CD14-positive monocyte (primary cell): ENCODE measurements at regions not wholly inside any gene's neighbourhood (a gene's known extent, or its start where the extent isn't known, plus 50 kb on each side); places are given as distances from the start of the nearest gene placed in this dataset.

ENCODE experiments used
- DNase-seq, 3 donors: peaks; one replicate each; pipeline ENCODE4 v3.0.0-alpha.2; 2011 to 2022
- H2AFZ ChIP-seq: 2 replicates; pipeline ENCODE4 v1.6.0; 2012; ENCODE audit warnings: mild to moderate bottlenecking, low read depth, low read length, inconsistent platforms; ENCODE audit not compliant: insufficient read depth, poor library complexity, severe bottlenecking
- H3K27ac ChIP-seq, 2 donors: 1 replicate in 1 of 2; 2 replicates in 1 of 2; pipeline ENCODE4 v1.5.1; 2012 to 2013; ENCODE audit warnings: low read length in 2 of 2, control low read depth in 1 of 2, inconsistent platforms in 1 of 2, low read depth in 1 of 2, mild to moderate bottlenecking in 1 of 2
- H3K27me3 ChIP-seq, 2 donors: one replicate each; pipeline versions ENCODE4 v1.6.0 to v1.6.1; 2011 to 2013; ENCODE audit warnings: low read length in 2 of 2; ENCODE audit not compliant: control insufficient read depth in 2 of 2, insufficient read depth in 2 of 2
- H3K36me3 ChIP-seq, 2 donors: replicated peaks in 1 of 2; 1 replicate in 1 of 2; 2 replicates in 1 of 2; pipeline versions ENCODE4 v1.5.1 to v1.6.1; 2012 to 2013; ENCODE audit warnings: low read length in 2 of 2, control low read depth in 1 of 2, inconsistent platforms in 1 of 2, mild to moderate bottlenecking in 1 of 2; ENCODE audit not compliant: insufficient read depth in 2 of 2, control insufficient read depth in 1 of 2
- H3K4me1 ChIP-seq, 2 donors: 1 replicate in 1 of 2; 2 replicates in 1 of 2; pipeline versions ENCODE4 v1.5.1 to v1.6.1; 2012 to 2013; ENCODE audit warnings: low read length in 2 of 2, control low read depth in 1 of 2, inconsistent platforms in 1 of 2, mild to moderate bottlenecking in 1 of 2, moderate library complexity in 1 of 2; ENCODE audit not compliant: insufficient read depth in 2 of 2, control insufficient read depth in 1 of 2
- H3K4me2 ChIP-seq: replicated peaks from 2 replicates; pipeline ENCODE3; 2012; ENCODE audit warnings: low read length, moderate library complexity, mild to moderate bottlenecking; ENCODE audit not compliant: poor library complexity, severe bottlenecking; ENCODE audit errors: extremely low read depth
- H3K4me3 ChIP-seq, 3 experiments: fragments of 200-600 bp in 1 of 3; sonication (generic) in 1 of 3; replicated peaks in 1 of 3; 1 replicate in 2 of 3; 2 replicates in 1 of 3; pipeline ENCODE4 v1.5.1; 2011 to 2013; ENCODE audit warnings: low read length in 3 of 3, mild to moderate bottlenecking in 3 of 3, control low read depth in 2 of 3, low read depth in 2 of 3, inconsistent platforms in 1 of 3, moderate library complexity in 1 of 3
- H3K79me2 ChIP-seq: 2 replicates; pipeline ENCODE4 v1.6.0; 2012; ENCODE audit warnings: mild to moderate bottlenecking, control low read depth, inconsistent platforms, low read length, moderate library complexity; ENCODE audit not compliant: insufficient read depth
- H3K9ac ChIP-seq: 2 replicates; pipeline ENCODE4 v1.6.0; 2017; ENCODE audit warnings: low read length, mild to moderate bottlenecking; ENCODE audit not compliant: insufficient read depth, poor library complexity, severe bottlenecking
- H3K9me3 ChIP-seq, 2 donors: replicated peaks in 1 of 2; 1 replicate in 1 of 2; 2 replicates in 1 of 2; pipeline versions ENCODE4 v1.5.1 to v1.6.1; 2012 to 2013; ENCODE audit warnings: low read length in 2 of 2, control low read depth in 1 of 2; ENCODE audit not compliant: control insufficient read depth in 1 of 2, insufficient read depth in 1 of 2
- H4K20me1 ChIP-seq: 2 replicates; pipeline ENCODE4 v1.6.0; 2012; ENCODE audit warnings: mild to moderate bottlenecking, low read length, control low read depth, moderate library complexity; ENCODE audit not compliant: insufficient read depth
- H3K27ac Mint-ChIP-seq, 7 donors: one replicate each; pipeline ENCODE4 v1.8.0; 2020; ENCODE audit warnings: mild to moderate bottlenecking in 7 of 7, mixed read lengths in 7 of 7, moderate library complexity in 6 of 7, inconsistent platforms in 2 of 7
- H3K27me3 Mint-ChIP-seq, 3 donors: one replicate each; pipeline ENCODE4 v1.8.0; 2021 to 2022; ENCODE audit warnings: low read depth in 3 of 3, mild to moderate bottlenecking in 3 of 3, mixed read lengths in 3 of 3, moderate library complexity in 3 of 3, inconsistent platforms in 1 of 3
- H3K36me3 Mint-ChIP-seq, 2 donors: one replicate each; pipeline ENCODE4 v1.8.0; 2020; ENCODE audit warnings: mixed read lengths in 2 of 2, inconsistent platforms in 1 of 2, mild to moderate bottlenecking in 1 of 2
- H3K4me1 Mint-ChIP-seq: one replicate; pipeline ENCODE4 v1.8.0; 2020; ENCODE audit warnings: mild to moderate bottlenecking, mixed read lengths
- H3K4me3 Mint-ChIP-seq, 2 donors: one replicate each; pipeline ENCODE4 v1.8.0; 2020; ENCODE audit warnings: mild to moderate bottlenecking in 2 of 2, mixed read lengths in 2 of 2, moderate library complexity in 1 of 2
- H3K9me3 Mint-ChIP-seq, 7 donors: one replicate each; pipeline ENCODE4 v1.8.0; 2020 to 2022; ENCODE audit warnings: mixed read lengths in 7 of 7, mild to moderate bottlenecking in 6 of 7, moderate library complexity in 6 of 7, inconsistent platforms in 2 of 7
- CTCF ChIP-seq: fragments of 200-600 bp; IDR thresholded peaks from one replicate; pipeline ENCODE4 v1.8.0; 2022; ENCODE audit warnings: antibody characterized with exemption, mild to moderate bottlenecking
- WGBS: methylation state at CpG from one replicate; pipeline ENCODE4 v1.1.5; 2013; ENCODE audit warnings: missing lambda C conversion rate; ENCODE audit not compliant: insufficient coverage; 5-methylcytosine and 5-hydroxymethylcytosine counted together
- intact Hi-C, 2 donors: fragments of 100-400 bp; cut with micrococcal nuclease; formaldehyde crosslinking; loops; one replicate each; pipeline versions ENCODE4 v1.15.0 to v1.15.1; 2023

GRCh38 chr4:84325625-84326024 is 173.5 kb downstream of the NKX6-1 start:
- H3K27ac Mint-ChIP-seq: no peak overlapping the region
- H3K27ac ChIP-seq: no peak overlapping the region
- H3K79me2 ChIP-seq: no peaks in the 10 kb centered on the region
- no peaks in the 10 kb centered on the region for H3K36me3 ChIP-seq
- H3K36me3 Mint-ChIP-seq: no peaks in the 10 kb centered on the region
- H3K27me3 ChIP-seq: no peaks in the 10 kb centered on the region
- no peaks in the 10 kb centered on the region for H4K20me1 ChIP-seq
- no peaks in the 10 kb centered on the region for H3K4me1 ChIP-seq
- no peaks in the 10 kb centered on the region for H3K9me3 ChIP-seq
- H2AFZ ChIP-seq: no peak overlapping the region
- peaks cover 0 to 4% (median 0%) of the 10 kb centered on the region in 7 donors for H3K9me3 Mint-ChIP-seq
- no CpG with 5 or more reads among the region's 2 CpGs for WGBS
- no peak for TF ChIP-seq CTCF
- H3K4me2 ChIP-seq: no peak overlapping the region
- H3K27me3 Mint-ChIP-seq: no peaks in the 10 kb centered on the region
- DNase-seq: no peak
- no peak overlapping the region for H3K4me3 ChIP-seq
- H3K4me1 Mint-ChIP-seq: no peaks in the 10 kb centered on the region
- intact Hi-C loops: no loop called here
- no peak overlapping the region for H3K9ac ChIP-seq
- no peak overlapping the region for H3K4me3 Mint-ChIP-seq

GRCh38 chr4:84324303-84325245 is 174.5 kb downstream of the NKX6-1 start:
- H3K4me1 ChIP-seq: no peaks in the 10 kb centered on the region
- Mint-ChIP-seq H3K27ac (no peak overlapping the region), H3K27me3 (no peaks in the 10 kb centered on the region), H3K9me3 (peaks cover 0 to 3% (median 0%) of the 10 kb centered on the region in 7 donors), H3K36me3 (no peaks in the 10 kb centered on the region), H3K4me1 (no peaks in the 10 kb centered on the region), H3K4me3 (no peak overlapping the region)
- no peaks in the 10 kb centered on the region for H3K79me2 ChIP-seq
- no peak overlapping the region for H2AFZ ChIP-seq
- H3K4me2 ChIP-seq: no peak overlapping the region
- H3K36me3 ChIP-seq: no peaks in the 10 kb centered on the region
- H3K27me3 ChIP-seq: no peaks in the 10 kb centered on the region
- intact Hi-C loops: no loop called here
- no peak overlapping the region for H3K9ac ChIP-seq
- no peak overlapping the region for H3K27ac ChIP-seq
- DNase-seq: no peak
- 55% methylated on average over 9 of the region's 16 CpGs for WGBS
- H3K9me3 ChIP-seq: no peaks in the 10 kb centered on the region
- no peaks in the 10 kb centered on the region for H4K20me1 ChIP-seq
- TF ChIP-seq CTCF: no peak
- no peak overlapping the region for H3K4me3 ChIP-seq
